Lower leg skin (tissue), 3 donors: ENCODE measurements at regions not wholly inside any gene's neighbourhood (a gene's known extent, or its start where the extent isn't known, plus 50 kb on each side); places are given as distances from the start of the nearest gene placed in this dataset.

Source experiments
- POLR2A ChIP-seq, 2 donors: fragments of 450-650 bp; IDR thresholded peaks; one replicate each; pipeline ENCODE4 v1.6.1; 2016 to 2017; ENCODE audit warnings: antibody characterized with exemption in 2 of 2, mild to moderate bottlenecking in 1 of 2, moderate library complexity in 1 of 2
- TF ChIP-seq, protein P1 (sequence below), 3 donors: fragments of 450-650 bp; IDR thresholded peaks; one replicate each; pipeline ENCODE4 v1.5.1; 2016; ENCODE audit warnings: antibody characterized with exemption in 3 of 3, mild to moderate bottlenecking in 3 of 3, moderate library complexity in 2 of 3

DNA sequence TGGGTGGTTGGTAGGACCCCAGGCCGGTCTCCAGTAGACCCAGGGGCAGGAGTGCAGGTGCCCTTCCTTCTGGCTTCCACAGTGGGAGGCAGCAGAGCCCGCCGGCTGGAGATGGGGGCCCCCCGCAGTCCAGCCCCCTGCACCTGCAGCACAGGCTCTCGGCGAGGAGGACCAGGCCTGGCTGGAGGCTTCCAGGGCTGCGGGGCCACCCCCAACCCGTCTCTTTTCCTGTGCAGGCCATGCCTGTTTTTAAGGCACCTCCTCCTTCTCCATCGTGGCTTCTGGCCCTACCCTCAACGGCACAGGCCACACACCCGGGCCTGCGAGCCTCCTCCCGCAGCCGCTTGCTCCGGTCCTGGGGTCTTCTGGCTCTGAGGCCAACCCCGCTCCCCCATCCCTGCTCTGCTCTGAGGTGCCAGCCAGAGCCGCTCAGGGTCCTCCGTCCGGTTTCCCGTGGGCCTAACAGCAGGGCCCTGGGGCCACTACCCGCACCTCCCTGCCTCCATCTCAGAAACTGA lies 77.2 kb upstream of the ANKRD10 start:
- TF ChIP-seq, protein P1, sequence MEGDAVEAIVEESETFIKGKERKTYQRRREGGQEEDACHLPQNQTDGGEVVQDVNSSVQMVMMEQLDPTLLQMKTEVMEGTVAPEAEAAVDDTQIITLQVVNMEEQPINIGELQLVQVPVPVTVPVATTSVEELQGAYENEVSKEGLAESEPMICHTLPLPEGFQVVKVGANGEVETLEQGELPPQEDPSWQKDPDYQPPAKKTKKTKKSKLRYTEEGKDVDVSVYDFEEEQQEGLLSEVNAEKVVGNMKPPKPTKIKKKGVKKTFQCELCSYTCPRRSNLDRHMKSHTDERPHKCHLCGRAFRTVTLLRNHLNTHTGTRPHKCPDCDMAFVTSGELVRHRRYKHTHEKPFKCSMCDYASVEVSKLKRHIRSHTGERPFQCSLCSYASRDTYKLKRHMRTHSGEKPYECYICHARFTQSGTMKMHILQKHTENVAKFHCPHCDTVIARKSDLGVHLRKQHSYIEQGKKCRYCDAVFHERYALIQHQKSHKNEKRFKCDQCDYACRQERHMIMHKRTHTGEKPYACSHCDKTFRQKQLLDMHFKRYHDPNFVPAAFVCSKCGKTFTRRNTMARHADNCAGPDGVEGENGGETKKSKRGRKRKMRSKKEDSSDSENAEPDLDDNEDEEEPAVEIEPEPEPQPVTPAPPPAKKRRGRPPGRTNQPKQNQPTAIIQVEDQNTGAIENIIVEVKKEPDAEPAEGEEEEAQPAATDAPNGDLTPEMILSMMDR (IDR thresholded peaks at IDR 0.05), result no peak
- no peak for TF ChIP-seq POLR2A (IDR thresholded peaks at IDR 0.05)
